Spleen (tissue), 11 donors: ENCODE measurements at regions not wholly inside any gene's neighbourhood (a gene's known extent, or its start where the extent isn't known, plus 50 kb on each side); places are given as distances from the start of the nearest gene placed in this dataset.

Experiments
- DNase-seq: peaks from one replicate; pipeline ENCODE4 v3.0.0-alpha.2; 2020
- H3K27ac ChIP-seq, 8 donors: fragments of 200-600 bp; sonication (generic) in 7 of 8; 1 replicate in 4 of 8; 2 replicates in 4 of 8; pipeline versions ENCODE4 v1.5.0 to v1.8.0; 2016 to 2021; ENCODE audit warnings: inconsistent platforms in 4 of 8, mild to moderate bottlenecking in 4 of 8, moderate library complexity in 1 of 8
- H3K27me3 ChIP-seq, 7 donors: fragments of 200-600 bp; sonication (generic) in 6 of 7; replicated peaks in 1 of 7; 1 replicate in 4 of 7; 2 replicates in 3 of 7; pipeline versions ENCODE4 v1.5.0 to v1.8.0; 2016 to 2021; ENCODE audit warnings: inconsistent platforms in 3 of 7, mild to moderate bottlenecking in 1 of 7
- H3K36me3 ChIP-seq, 6 donors: fragments of 200-600 bp; sonication (generic) in 5 of 6; 1 replicate in 4 of 6; 2 replicates in 2 of 6; pipeline versions ENCODE4 v1.5.0 to v1.8.0; 2016 to 2021; ENCODE audit warnings: inconsistent platforms in 2 of 6
- H3K4me1 ChIP-seq, 6 donors: fragments of 200-600 bp; sonication (generic) in 5 of 6; 1 replicate in 3 of 6; 2 replicates in 3 of 6; pipeline versions ENCODE4 v1.5.0 to v1.8.0; 2016 to 2021; ENCODE audit warnings: inconsistent platforms in 3 of 6
- H3K4me3 ChIP-seq, 8 donors: fragments of 200-600 bp; sonication (generic) in 7 of 8; 1 replicate in 4 of 8; 2 replicates in 4 of 8; pipeline versions ENCODE4 v1.5.0 to v1.8.0; 2016 to 2021; ENCODE audit warnings: inconsistent platforms in 4 of 8, mild to moderate bottlenecking in 4 of 8, moderate library complexity in 2 of 8
- H3K9me3 ChIP-seq, 8 donors: fragments of 200-600 bp; sonication (generic) in 7 of 8; 1 replicate in 4 of 8; 2 replicates in 4 of 8; pipeline versions ENCODE4 v1.5.0 to v1.8.0; 2016 to 2021; ENCODE audit warnings: inconsistent platforms in 4 of 8
- POLR2A ChIP-seq, 3 donors: fragments of 450-650 bp; IDR thresholded peaks; one replicate each; pipeline ENCODE4 v1.5.1; 2017; ENCODE audit warnings: antibody characterized with exemption in 3 of 3, mild to moderate bottlenecking in 1 of 3
- POLR2AphosphoS5 ChIP-seq, 3 donors: sonication (generic); formaldehyde crosslinking; IDR thresholded peaks; one replicate each; pipeline ENCODE4 v1.5.1; 2017; ENCODE audit warnings: antibody characterized with exemption in 3 of 3
- WGBS, 5 donors: extraction: QIAGEN DNeasy Blood & Tissue Kit in 3 of 5; methylation state at CpG; one replicate each; pipeline versions ENCODE4 v1.1.5 to v1.1.7; 2013 to 2018; 5-methylcytosine and 5-hydroxymethylcytosine counted together
- intact Hi-C: fragments of 100-400 bp; cut with DNase I; formaldehyde crosslinking; loops from one replicate; pipeline ENCODE4 v1.15.0; 2023; ENCODE audit warnings: low total_unique reads
- TF ChIP-seq, protein P1 (sequence below), 11 experiments: fragments of 200-600 bp in 7 of 11; fragments of 450-650 bp in 4 of 11; sonication (generic) in 4 of 11; IDR thresholded peaks in 8 of 11; conservative IDR thresholded peaks in 3 of 11; 1 replicate in 7 of 11; 2 replicates in 4 of 11; pipeline versions ENCODE4 v1.4.0 to v1.8.0; 2016 to 2021; ENCODE audit warnings: antibody characterized with exemption in 11 of 11, inconsistent platforms in 4 of 11, mild to moderate bottlenecking in 1 of 11
- donor health status: healthy with polysubstance abuse.
- donor health status: DM: no; HTN: no; CAD: no; lungs with moderate emphysema.
- donor health status: DM: no; HTN: no; CAD: no.
- donor health status: Bipolar disorder and iron deficiency.
- donor health status: healthy.
- donor health status: DM: no; HTN: no; CAD: no.
- donor health status: DM: yes; HTN: yes; CAD: no.

DNA sequence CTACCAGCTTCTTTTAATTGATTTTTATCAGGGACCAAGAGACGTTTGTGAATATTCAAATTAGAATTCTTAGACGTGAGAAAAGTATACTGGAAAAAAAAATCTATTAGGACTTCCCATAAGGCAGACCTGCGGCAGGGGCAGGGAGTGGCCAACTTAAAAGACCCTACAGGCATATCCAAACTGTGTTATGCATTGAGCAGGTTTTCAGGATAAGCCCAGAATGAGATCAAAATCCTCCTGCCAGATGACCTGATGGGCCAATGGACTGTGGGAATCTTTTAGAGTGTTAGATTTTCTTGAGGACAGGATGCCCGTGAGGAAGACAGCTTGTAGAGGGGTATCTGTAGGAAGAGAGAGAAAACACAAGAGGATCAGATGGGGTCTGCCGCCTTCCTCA lies 391.5 kb downstream of the CD83 start:
- WGBS, 5 donors = 86 to 90% (median 90%) methylated on average over 5 of the region's 5 CpGs
- Histone ChIP-seq H3K9me3 (no peaks in the 10 kb centered on the region), H3K4me3 (no peak overlapping the region), H3K27me3 (no peaks in the 10 kb centered on the region), H3K27ac (no peak overlapping the region), H3K4me1 (no peaks in the 10 kb centered on the region), H3K36me3 (no peaks in the 10 kb centered on the region)
- no peak for DNase-seq
- TF ChIP-seq POLR2A (IDR thresholded peaks at IDR 0.05) (no peak), POLR2AphosphoS5 (IDR thresholded peaks at IDR 0.05) (no peak)
- TF ChIP-seq, protein P1, sequence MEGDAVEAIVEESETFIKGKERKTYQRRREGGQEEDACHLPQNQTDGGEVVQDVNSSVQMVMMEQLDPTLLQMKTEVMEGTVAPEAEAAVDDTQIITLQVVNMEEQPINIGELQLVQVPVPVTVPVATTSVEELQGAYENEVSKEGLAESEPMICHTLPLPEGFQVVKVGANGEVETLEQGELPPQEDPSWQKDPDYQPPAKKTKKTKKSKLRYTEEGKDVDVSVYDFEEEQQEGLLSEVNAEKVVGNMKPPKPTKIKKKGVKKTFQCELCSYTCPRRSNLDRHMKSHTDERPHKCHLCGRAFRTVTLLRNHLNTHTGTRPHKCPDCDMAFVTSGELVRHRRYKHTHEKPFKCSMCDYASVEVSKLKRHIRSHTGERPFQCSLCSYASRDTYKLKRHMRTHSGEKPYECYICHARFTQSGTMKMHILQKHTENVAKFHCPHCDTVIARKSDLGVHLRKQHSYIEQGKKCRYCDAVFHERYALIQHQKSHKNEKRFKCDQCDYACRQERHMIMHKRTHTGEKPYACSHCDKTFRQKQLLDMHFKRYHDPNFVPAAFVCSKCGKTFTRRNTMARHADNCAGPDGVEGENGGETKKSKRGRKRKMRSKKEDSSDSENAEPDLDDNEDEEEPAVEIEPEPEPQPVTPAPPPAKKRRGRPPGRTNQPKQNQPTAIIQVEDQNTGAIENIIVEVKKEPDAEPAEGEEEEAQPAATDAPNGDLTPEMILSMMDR (IDR thresholded peaks at IDR 0.05 in 8 of 11, conservative IDR thresholded peaks at IDR 0.05 in 3 of 11) = no peak
- intact Hi-C loops = no loop called here

- intact Hi-C loops = no loop called here
Measured at GRCh38 chr6:14510038-14510437, 392.5 kb downstream of the CD83 start.

DNA sequence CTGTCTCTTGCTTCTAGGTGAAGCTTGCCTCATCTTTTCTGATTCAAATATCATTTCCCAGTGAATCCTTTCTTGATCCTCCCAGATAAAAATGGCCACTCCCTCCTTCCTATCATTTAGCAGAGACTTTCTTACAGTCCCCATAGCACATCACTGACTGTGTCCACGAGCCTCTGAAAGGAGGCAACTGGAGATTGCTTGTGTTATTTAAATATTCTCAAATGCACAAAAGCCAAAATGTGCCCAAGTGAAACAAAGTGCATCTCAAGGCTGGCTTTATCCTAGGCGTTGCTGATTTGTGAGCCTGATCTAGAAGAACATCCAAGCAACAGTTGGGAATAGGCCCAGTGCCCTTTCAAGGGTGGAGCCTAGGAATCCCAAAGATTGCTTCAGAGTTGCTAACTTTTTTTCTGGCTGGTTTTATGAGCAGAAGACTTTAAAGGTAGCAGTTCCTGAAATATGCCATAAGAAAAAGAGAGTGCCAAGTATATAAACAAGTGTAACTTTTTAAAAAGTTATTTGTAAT lies 393.6 kb downstream of the CD83 start:
- no peaks in the 10 kb centered on the region for H3K27me3 ChIP-seq
- no peak overlapping the region for H3K27ac ChIP-seq
- H3K36me3 ChIP-seq = no peaks in the 10 kb centered on the region
- TF ChIP-seq POLR2A (IDR thresholded peaks at IDR 0.05) = no peak
- 73 to 93% (median 79%) methylated on average over 2 of the region's 2 CpGs for WGBS, 5 donors
- H3K4me3 ChIP-seq = no peak overlapping the region
- no peaks in the 10 kb centered on the region for H3K4me1 ChIP-seq
- DNase-seq = no peak
- H3K9me3 ChIP-seq = no peaks in the 10 kb centered on the region
- intact Hi-C loops = no loop called here

More at GRCh38 chr6:14510038-14510437, 392.5 kb downstream of the CD83 start:
- no peak for TF ChIP-seq POLR2A (IDR thresholded peaks at IDR 0.05)
- no peak for DNase-seq
- H3K36me3 ChIP-seq = no peaks in the 10 kb centered on the region
- H3K9me3 ChIP-seq = no peaks in the 10 kb centered on the region
- no peaks in the 10 kb centered on the region for H3K4me1 ChIP-seq
- 79 to 96% (median 88%) methylated on average over 6 of the region's 6 CpGs for WGBS, 5 donors
- H3K4me3 ChIP-seq = no peak overlapping the region
- H3K27ac ChIP-seq = no peak overlapping the region
- no peaks in the 10 kb centered on the region for H3K27me3 ChIP-seq

DNA sequence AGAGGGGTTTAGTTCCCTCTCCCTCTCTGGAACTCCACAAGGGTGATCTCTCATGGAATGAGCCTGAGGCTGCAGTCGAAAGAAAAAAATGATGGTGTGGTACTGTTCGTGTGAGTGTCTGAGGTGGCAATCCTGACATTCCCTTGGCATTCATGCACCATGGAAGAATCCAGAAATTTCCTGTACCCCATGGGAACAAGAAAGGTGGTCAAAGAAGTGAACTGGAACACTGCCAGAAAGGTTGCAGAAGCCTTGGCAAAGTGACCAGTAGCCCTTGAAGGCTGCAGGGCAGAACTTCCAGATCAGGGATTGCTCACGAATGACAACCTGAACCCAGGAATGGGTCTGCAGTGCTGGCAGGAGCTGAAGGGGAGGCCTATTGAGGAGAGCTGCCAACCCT lies 394.7 kb downstream of the CD83 start:
- no peak for TF ChIP-seq POLR2AphosphoS5 (IDR thresholded peaks at IDR 0.05)
- TF ChIP-seq, protein P1 (IDR thresholded peaks at IDR 0.05 in 8 of 11, conservative IDR thresholded peaks at IDR 0.05 in 3 of 11) = no peak
- no peaks in the 10 kb centered on the region for H3K9me3 ChIP-seq
- DNase-seq = no peak
- intact Hi-C loops = no loop called here
- H3K4me3 ChIP-seq = no peak overlapping the region
- H3K36me3 ChIP-seq = no peaks in the 10 kb centered on the region
- WGBS, 5 donors = 87 to 99% (median 96%) methylated on average over 3 of the region's 3 CpGs
- peaks cover 0 to 3% (median 0%) of the 10 kb centered on the region in 6 donors for H3K4me1 ChIP-seq
- H3K27me3 ChIP-seq = no peaks in the 10 kb centered on the region
- no peak overlapping the region for H3K27ac ChIP-seq

DNA sequence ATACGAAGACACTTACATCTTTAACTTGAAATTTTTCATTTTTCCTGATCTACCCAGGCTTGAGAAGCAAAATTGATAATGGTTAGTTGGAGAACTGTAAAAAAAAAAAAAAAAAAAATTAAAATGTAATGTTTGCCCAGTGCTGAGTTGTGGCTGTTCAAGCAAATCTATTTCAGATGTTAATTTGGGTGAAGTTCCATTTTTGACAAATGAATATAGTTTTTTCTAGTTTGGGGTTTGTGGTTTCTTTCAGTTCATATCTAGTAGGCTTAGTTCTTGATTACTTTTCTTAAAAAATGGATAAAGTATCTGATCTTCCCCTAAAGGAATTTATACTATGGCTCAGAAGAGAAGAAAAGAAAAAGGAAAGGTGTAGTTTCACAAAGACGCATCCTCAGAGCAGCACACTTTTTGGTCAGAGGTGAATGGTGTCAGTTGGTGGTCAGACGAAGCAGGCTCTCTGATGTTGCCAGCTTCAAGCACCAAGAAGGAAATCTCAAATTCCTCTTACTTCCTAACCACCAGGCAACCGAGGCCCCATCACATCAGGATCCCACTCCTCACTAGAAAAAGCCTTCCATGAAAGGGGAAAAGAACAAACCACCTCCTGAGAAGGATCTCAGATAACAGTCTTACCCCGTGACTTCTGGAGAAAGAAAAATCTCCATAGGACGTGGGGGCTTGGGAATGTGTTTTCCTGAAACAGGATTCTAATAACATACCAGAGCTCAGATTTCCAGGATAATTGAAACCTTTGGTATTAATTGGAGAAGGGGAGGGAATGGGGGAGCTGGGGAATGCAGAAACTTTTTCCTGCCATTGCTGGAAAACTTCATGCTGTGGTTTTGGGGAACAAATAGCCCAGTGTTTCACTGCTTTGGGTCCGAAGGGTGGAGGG lies 396.2 kb downstream of the CD83 start:
- no peak overlapping the region for H3K4me3 ChIP-seq
- TF ChIP-seq POLR2A (IDR thresholded peaks at IDR 0.05) = no peak
- TF ChIP-seq, protein P1 (IDR thresholded peaks at IDR 0.05 in 8 of 11, conservative IDR thresholded peaks at IDR 0.05 in 3 of 11) = no peak
- no peaks in the 10 kb centered on the region for H3K27me3 ChIP-seq
- peaks cover 0 to 5% (median 0%) of the 10 kb centered on the region in 6 donors for H3K4me1 ChIP-seq
- no peaks in the 10 kb centered on the region for H3K36me3 ChIP-seq
- DNase-seq = no peak
- H3K9me3 ChIP-seq = no peaks in the 10 kb centered on the region
- H3K27ac ChIP-seq = no peak overlapping the region
- intact Hi-C loops = no loop called here
- WGBS, 5 donors = 66 to 75% (median 71%) methylated on average over 7 of the region's 7 CpGs
